Keratinocyte (primary cell): ENCODE measurements at regions not wholly inside any gene's neighbourhood (a gene's known extent, or its start where the extent isn't known, plus 50 kb on each side); places are given as distances from the start of the nearest gene placed in this dataset.

Experiments
- DNase-seq: peaks from one replicate; pipeline ENCODE4 v3.0.0-alpha.2; 2011; ENCODE audit warnings: low read depth, missing footprints, low spot score
- FAIRE-seq: peaks from 2 replicates; lab custom pipeline; 2011; peaks lifted over from hg19 to GRCh38; lab: Jason Lieb, UNC
- H2AFZ ChIP-seq: 2 replicates; pipeline ENCODE4 v1.6.0; 2012; ENCODE audit warnings: low read length, control low read depth, inconsistent platforms; ENCODE audit not compliant: control insufficient read depth
- H3K27ac ChIP-seq: 2 replicates; pipeline ENCODE4 v1.5.1; 2011; ENCODE audit warnings: low read length; ENCODE audit not compliant: control insufficient read depth, insufficient read depth
- H3K27me3 ChIP-seq: 3 replicates; pipeline ENCODE4 v1.6.0; 2011; ENCODE audit warnings: low read length; ENCODE audit not compliant: control insufficient read depth, insufficient read depth; ENCODE audit errors: extremely low read depth
- H3K36me3 ChIP-seq, 2 experiments: 2 replicates in 1 of 2; 3 replicates in 1 of 2; pipeline ENCODE4 v1.5.1; 2011; ENCODE audit warnings: low read length in 2 of 2, mild to moderate bottlenecking in 1 of 2; ENCODE audit not compliant: control insufficient read depth in 2 of 2, insufficient read depth in 2 of 2; ENCODE audit errors: extremely low read depth in 1 of 2
- H3K4me1 ChIP-seq: 3 replicates; pipeline ENCODE4 v1.5.1; 2011; ENCODE audit warnings: low read length; ENCODE audit not compliant: control insufficient read depth, insufficient read depth; ENCODE audit errors: extremely low read depth
- H3K4me2 ChIP-seq: 3 replicates; pipeline ENCODE4 v1.6.0; 2011; ENCODE audit warnings: low read depth, low read length; ENCODE audit not compliant: control insufficient read depth, insufficient read depth; ENCODE audit errors: extremely low read depth
- H3K4me3 ChIP-seq, 3 experiments: fragments of 200-600 bp in 1 of 3; sonication (generic) in 1 of 3; 2 replicates in 2 of 3; 3 replicates in 1 of 3; pipeline ENCODE4 v1.5.1; 2011 to 2016; ENCODE audit warnings: low read length in 3 of 3, mild to moderate bottlenecking in 3 of 3, control low read depth in 2 of 3, inconsistent platforms in 1 of 3, low read depth in 1 of 3, mixed read lengths in 1 of 3, mixed run types in 1 of 3, moderate library complexity in 1 of 3; ENCODE audit not compliant: control insufficient read depth in 2 of 3, insufficient read depth in 2 of 3; ENCODE audit errors: extremely low read depth in 1 of 3
- H3K79me2 ChIP-seq: 2 replicates; pipeline ENCODE4 v1.6.0; 2012; ENCODE audit warnings: low read length; ENCODE audit not compliant: control insufficient read depth, insufficient read depth
- H3K9ac ChIP-seq: 3 replicates; pipeline ENCODE4 v1.6.0; 2011; ENCODE audit warnings: low read length; ENCODE audit not compliant: control insufficient read depth, insufficient read depth; ENCODE audit errors: extremely low read depth
- H3K9me1 ChIP-seq: 3 replicates; pipeline ENCODE4 v1.6.0; 2011; ENCODE audit warnings: low read length; ENCODE audit not compliant: control insufficient read depth, insufficient read depth; ENCODE audit errors: extremely low read depth
- H3K9me3 ChIP-seq: 2 replicates; pipeline ENCODE4 v1.5.1; 2012; ENCODE audit warnings: low read depth, low read length; ENCODE audit not compliant: control insufficient read depth
- H4K20me1 ChIP-seq: 3 replicates; pipeline ENCODE4 v1.6.0; 2011; ENCODE audit warnings: low read length; ENCODE audit not compliant: control insufficient read depth, insufficient read depth; ENCODE audit errors: extremely low read depth
- CTCF ChIP-seq, 3 experiments: IDR thresholded peaks in 1 of 3; conservative IDR thresholded peaks in 1 of 3; optimal IDR thresholded peaks in 1 of 3; 2 replicates in 2 of 3; 3 replicates in 1 of 3; pipeline versions ENCODE3 to v1.5.1; 2011; ENCODE audit warnings: low read length in 3 of 3, mild to moderate bottlenecking in 3 of 3, moderate library complexity in 2 of 3, control low read depth in 1 of 3, inconsistent platforms in 1 of 3; ENCODE audit not compliant: insufficient read depth in 2 of 3; ENCODE audit errors: extremely low read depth in 1 of 3
- EZH2 ChIP-seq: IDR thresholded peaks from one replicate; pipeline ENCODE4 v1.6.1; 2012; ENCODE audit warnings: inconsistent platforms, mild to moderate bottlenecking, low read length, moderate library complexity
- dilution Hi-C: fragments of 300-500 bp; cut with MboI; formaldehyde crosslinking; loops from one replicate; pipeline ENCODE4 v1.7.0; 2020; ENCODE audit warnings: low sequenced_read_pairs; ENCODE audit not compliant: extremely low pct_ligation_motif_present

- dilution Hi-C loops = no loop called here
- no peak overlapping the region for H3K9ac ChIP-seq
- FAIRE-seq (no peak), DNase-seq (no peak)
- H3K4me1 ChIP-seq = no peaks in the 10 kb centered on the region
- no peaks in the 10 kb centered on the region for H3K36me3 ChIP-seq
- H3K79me2 ChIP-seq = no peaks in the 10 kb centered on the region
- no peaks in the 10 kb centered on the region for H3K27me3 ChIP-seq
- no peak overlapping the region for H3K4me3 ChIP-seq
- H3K27ac ChIP-seq = no peak overlapping the region
- no peaks in the 10 kb centered on the region for H3K9me3 ChIP-seq
- no peaks in the 10 kb centered on the region for H4K20me1 ChIP-seq
- H3K9me1 ChIP-seq = no peaks in the 10 kb centered on the region
- no peak overlapping the region for H3K4me2 ChIP-seq
- TF ChIP-seq CTCF (optimal IDR thresholded peaks at IDR 0.05 in 1 of 3, IDR thresholded peaks at IDR 0.05 in 1 of 3, conservative IDR thresholded peaks at IDR 0.05 in 1 of 3; ENCODE audit: extremely low read depth in 1 of 3, insufficient read depth in 2 of 3, low read length in 3 of 3) = no peak
- TF ChIP-seq EZH2 = no peak
- no peak overlapping the region for H2AFZ ChIP-seq
These were observed 372.7 kb downstream of the SHQ1 start for GRCh38 chr3:72475258-72476138.

- Histone ChIP-seq H3K4me2 (no peak overlapping the region), H2AFZ (no peak overlapping the region), H3K27ac (no peak overlapping the region), H3K9me1 (no peaks in the 10 kb centered on the region), H3K4me3 (no peak overlapping the region), H3K4me1 (no peaks in the 10 kb centered on the region), H3K27me3 (no peaks in the 10 kb centered on the region), H3K36me3 (no peaks in the 10 kb centered on the region), H3K9me3 (no peaks in the 10 kb centered on the region), H3K9ac (no peak overlapping the region), H4K20me1 (no peaks in the 10 kb centered on the region), H3K79me2 (no peaks in the 10 kb centered on the region)
- TF ChIP-seq EZH2 (no peak), CTCF (optimal IDR thresholded peaks at IDR 0.05 in 1 of 3, IDR thresholded peaks at IDR 0.05 in 1 of 3, conservative IDR thresholded peaks at IDR 0.05 in 1 of 3; ENCODE audit: extremely low read depth in 1 of 3, insufficient read depth in 2 of 3, low read length in 3 of 3) (no peak)
- dilution Hi-C loops = no loop called here
- FAIRE-seq (no peak), DNase-seq (no peak)
These were observed 373.5 kb downstream of the SHQ1 start for GRCh38 chr3:72474775-72475174.
